Esophagus squamous epithelium (tissue), 4 donors: ENCODE measurements at regions not wholly inside any gene's neighbourhood (a gene's known extent, or its start where the extent isn't known, plus 50 kb on each side); places are given as distances from the start of the nearest gene placed in this dataset.

Source experiments
- POLR2A ChIP-seq, 4 donors: fragments of 450-650 bp; IDR thresholded peaks; one replicate each; pipeline ENCODE4 v1.6.1; 2017; ENCODE audit warnings: antibody characterized with exemption in 4 of 4, mild to moderate bottlenecking in 4 of 4, moderate library complexity in 3 of 4
- TF ChIP-seq, protein P1 (sequence below), 6 experiments: fragments of 450-650 bp in 4 of 6; fragments of 200-600 bp in 2 of 6; sonication (generic) in 2 of 6; IDR thresholded peaks; one replicate each; pipeline ENCODE4 v1.5.1; 2016 to 2019; ENCODE audit warnings: antibody characterized with exemption in 6 of 6, mild to moderate bottlenecking in 4 of 6, moderate library complexity in 4 of 6

DNA sequence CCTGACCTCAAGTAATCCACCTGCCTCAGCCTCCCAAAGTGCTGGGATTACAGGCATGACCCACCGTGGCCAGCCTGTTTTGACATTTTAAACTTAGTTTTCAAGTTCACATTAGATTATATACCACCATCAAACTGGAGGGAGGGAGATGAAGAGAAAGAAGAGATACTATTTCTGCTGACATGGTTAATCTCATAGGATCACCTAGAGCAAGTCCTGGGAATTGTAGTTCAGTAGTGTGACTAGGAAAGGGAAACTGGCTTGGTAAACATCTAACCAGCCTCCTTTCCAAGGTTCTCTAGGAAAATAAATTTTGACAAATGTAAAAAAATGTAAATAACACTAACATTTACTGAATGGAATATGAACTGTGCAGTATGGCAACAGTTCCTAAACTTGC lies 120.5 kb upstream of the ASCC3 start:
- TF ChIP-seq, protein P1, sequence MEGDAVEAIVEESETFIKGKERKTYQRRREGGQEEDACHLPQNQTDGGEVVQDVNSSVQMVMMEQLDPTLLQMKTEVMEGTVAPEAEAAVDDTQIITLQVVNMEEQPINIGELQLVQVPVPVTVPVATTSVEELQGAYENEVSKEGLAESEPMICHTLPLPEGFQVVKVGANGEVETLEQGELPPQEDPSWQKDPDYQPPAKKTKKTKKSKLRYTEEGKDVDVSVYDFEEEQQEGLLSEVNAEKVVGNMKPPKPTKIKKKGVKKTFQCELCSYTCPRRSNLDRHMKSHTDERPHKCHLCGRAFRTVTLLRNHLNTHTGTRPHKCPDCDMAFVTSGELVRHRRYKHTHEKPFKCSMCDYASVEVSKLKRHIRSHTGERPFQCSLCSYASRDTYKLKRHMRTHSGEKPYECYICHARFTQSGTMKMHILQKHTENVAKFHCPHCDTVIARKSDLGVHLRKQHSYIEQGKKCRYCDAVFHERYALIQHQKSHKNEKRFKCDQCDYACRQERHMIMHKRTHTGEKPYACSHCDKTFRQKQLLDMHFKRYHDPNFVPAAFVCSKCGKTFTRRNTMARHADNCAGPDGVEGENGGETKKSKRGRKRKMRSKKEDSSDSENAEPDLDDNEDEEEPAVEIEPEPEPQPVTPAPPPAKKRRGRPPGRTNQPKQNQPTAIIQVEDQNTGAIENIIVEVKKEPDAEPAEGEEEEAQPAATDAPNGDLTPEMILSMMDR (IDR thresholded peaks at IDR 0.05): no peak
- no peak for TF ChIP-seq POLR2A (IDR thresholded peaks at IDR 0.05)
